A673 (cell line): ENCODE measurements at regions not wholly inside any gene's neighbourhood (a gene's known extent, or its start where the extent isn't known, plus 50 kb on each side); places are given as distances from the start of the nearest gene placed in this dataset.

Source experiments
- BruUV-seq: library from RNA; stranded (reverse); fragments of 400-500 nt; replicated peaks from 2 replicates; lab custom pipeline; 2021; lab: Mats Ljungman, UMichigan
- CTCF ChIA-PET: fragments of 300-600 bp; sonication (Branson Sonifier 250); formaldehyde crosslinking; loops from one replicate; lab custom pipeline; 2022; ENCODE audit warnings: antibody characterized with exemption; lab: Charles Lee
- POLR2A ChIA-PET: fragments of 300-600 bp; sonication (Branson Sonifier 250); formaldehyde crosslinking; loops from one replicate; lab custom pipeline; 2022; ENCODE audit warnings: antibody characterized with exemption; ENCODE audit not compliant: low non-redundant PET; lab: Charles Lee
- DNase-seq: peaks from one replicate; pipeline ENCODE4 v3.0.0-alpha.2; 2015; ENCODE audit warnings: low spot score
- H3K27ac ChIP-seq: fragments of 200-600 bp; sonication (generic); 2 replicates; pipeline ENCODE4 v1.5.1; 2016; ENCODE audit warnings: mixed run types, low read depth, mild to moderate bottlenecking, mixed read lengths, antibody characterized with exemption, low read length; ENCODE audit not compliant: poor library complexity, severe bottlenecking
- H3K27me3 ChIP-seq: fragments of 200-600 bp; sonication (generic); replicated peaks from 2 replicates; pipeline ENCODE4 v1.6.1; 2017; ENCODE audit warnings: mixed run types, low read depth, mild to moderate bottlenecking, mixed read lengths, antibody characterized with exemption, low read length; ENCODE audit not compliant: insufficient read depth, poor library complexity
- H3K36me3 ChIP-seq: fragments of 200-600 bp; sonication (generic); 2 replicates; pipeline ENCODE4 v1.6.1; 2016; ENCODE audit warnings: mixed run types, mild to moderate bottlenecking, mixed read lengths, antibody characterized with exemption, low read length; ENCODE audit not compliant: insufficient read depth, poor library complexity, severe bottlenecking
- H3K4me1 ChIP-seq: fragments of 200-600 bp; sonication (generic); 2 replicates; pipeline ENCODE4 v1.6.1; 2017; ENCODE audit warnings: mixed run types, mild to moderate bottlenecking, mixed read lengths, antibody characterized with exemption, low read length; ENCODE audit not compliant: insufficient read depth, poor library complexity, severe bottlenecking
- H3K4me3 ChIP-seq: fragments of 200-600 bp; sonication (generic); 2 replicates; pipeline ENCODE4 v1.5.1; 2016; ENCODE audit warnings: low read depth, mixed run types, mild to moderate bottlenecking, mixed read lengths, low read length; ENCODE audit not compliant: poor library complexity, severe bottlenecking
- H3K9me3 ChIP-seq: fragments of 200-600 bp; sonication (generic); 2 replicates; pipeline ENCODE4 v1.6.1; 2016; ENCODE audit warnings: mixed run types, low read depth, mild to moderate bottlenecking, mixed read lengths, antibody characterized with exemption, low read length; ENCODE audit not compliant: poor library complexity, severe bottlenecking
- EZH2 ChIP-seq: fragments of 200-600 bp; sonication (generic); IDR thresholded peaks from 2 replicates; pipeline ENCODE4 v1.6.1; 2017; ENCODE audit warnings: borderline replicate concordance, low read depth, mild to moderate bottlenecking, mixed read lengths, antibody characterized with exemption, low read length; ENCODE audit not compliant: poor library complexity, severe bottlenecking
- intact Hi-C: fragments of 100-400 bp; cut with micrococcal nuclease; formaldehyde crosslinking; loops from one replicate; pipeline ENCODE4 v1.10.0; 2022; ENCODE audit not compliant: unreplicated experiment
- TF ChIP-seq, protein P1 (sequence below): fragments of 300-800, 200-600 bp; sonication (generic); conservative IDR thresholded peaks from 2 replicates; pipeline ENCODE4 v1.5.1; 2017; ENCODE audit warnings: low read depth, mild to moderate bottlenecking, antibody characterized with exemption, low read length, moderate library complexity, mixed read lengths

DNA sequence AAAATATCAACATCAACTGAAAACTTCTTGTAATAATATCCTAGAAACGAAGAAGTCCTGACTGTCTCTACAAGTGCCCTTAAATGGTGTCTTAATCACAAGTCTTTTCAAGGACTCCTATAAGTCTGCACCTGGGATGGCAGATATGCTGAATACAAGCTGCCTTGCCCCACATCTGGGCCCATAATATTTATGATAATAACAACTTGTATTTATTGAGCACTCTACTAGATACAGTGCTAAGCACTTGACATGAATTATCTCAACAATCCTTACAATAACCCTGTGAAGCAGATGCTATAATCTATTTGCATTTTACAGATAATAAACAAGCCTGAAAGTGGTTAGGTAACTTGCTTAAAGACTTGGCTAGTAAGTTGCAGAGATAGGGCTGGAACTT, 78.0 kb upstream of the ZNF648 start:
- Histone ChIP-seq H3K27ac (no peak overlapping the region), H3K4me1 (no peaks in the 10 kb centered on the region), H3K4me3 (no peak overlapping the region), H3K9me3 (peaks cover 3% of the 10 kb centered on the region), H3K27me3 (peaks cover 7% of the 10 kb centered on the region), H3K36me3 (no peaks in the 10 kb centered on the region)
- DNase-seq, result no peak
- CTCF ChIA-PET, result no interaction called here
- intact Hi-C loops, result no loop called here
- POLR2A ChIA-PET, result no interaction called here
- BruUV-seq, result no TSS peak
- no peak for TF ChIP-seq EZH2
- TF ChIP-seq, protein P1, sequence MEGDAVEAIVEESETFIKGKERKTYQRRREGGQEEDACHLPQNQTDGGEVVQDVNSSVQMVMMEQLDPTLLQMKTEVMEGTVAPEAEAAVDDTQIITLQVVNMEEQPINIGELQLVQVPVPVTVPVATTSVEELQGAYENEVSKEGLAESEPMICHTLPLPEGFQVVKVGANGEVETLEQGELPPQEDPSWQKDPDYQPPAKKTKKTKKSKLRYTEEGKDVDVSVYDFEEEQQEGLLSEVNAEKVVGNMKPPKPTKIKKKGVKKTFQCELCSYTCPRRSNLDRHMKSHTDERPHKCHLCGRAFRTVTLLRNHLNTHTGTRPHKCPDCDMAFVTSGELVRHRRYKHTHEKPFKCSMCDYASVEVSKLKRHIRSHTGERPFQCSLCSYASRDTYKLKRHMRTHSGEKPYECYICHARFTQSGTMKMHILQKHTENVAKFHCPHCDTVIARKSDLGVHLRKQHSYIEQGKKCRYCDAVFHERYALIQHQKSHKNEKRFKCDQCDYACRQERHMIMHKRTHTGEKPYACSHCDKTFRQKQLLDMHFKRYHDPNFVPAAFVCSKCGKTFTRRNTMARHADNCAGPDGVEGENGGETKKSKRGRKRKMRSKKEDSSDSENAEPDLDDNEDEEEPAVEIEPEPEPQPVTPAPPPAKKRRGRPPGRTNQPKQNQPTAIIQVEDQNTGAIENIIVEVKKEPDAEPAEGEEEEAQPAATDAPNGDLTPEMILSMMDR, result no peak

- Histone ChIP-seq H3K4me1 (no peaks in the 10 kb centered on the region), H3K27me3 (peaks cover 7% of the 10 kb centered on the region), H3K9me3 (peaks cover 8% of the 10 kb centered on the region), H3K4me3 (no peak overlapping the region), H3K27ac (no peak overlapping the region), H3K36me3 (no peaks in the 10 kb centered on the region)
- TF ChIP-seq, protein P1, result no peak
- TF ChIP-seq EZH2, result no peak
- intact Hi-C loops, result no loop called here
- DNase-seq, result no peak
- ChIA-PET CTCF (no interaction called here), POLR2A (no interaction called here)
- no TSS peak for BruUV-seq
Observed at GRCh38 chr1:182137546-182137945, 76.0 kb upstream of the ZNF648 start.

DNA sequence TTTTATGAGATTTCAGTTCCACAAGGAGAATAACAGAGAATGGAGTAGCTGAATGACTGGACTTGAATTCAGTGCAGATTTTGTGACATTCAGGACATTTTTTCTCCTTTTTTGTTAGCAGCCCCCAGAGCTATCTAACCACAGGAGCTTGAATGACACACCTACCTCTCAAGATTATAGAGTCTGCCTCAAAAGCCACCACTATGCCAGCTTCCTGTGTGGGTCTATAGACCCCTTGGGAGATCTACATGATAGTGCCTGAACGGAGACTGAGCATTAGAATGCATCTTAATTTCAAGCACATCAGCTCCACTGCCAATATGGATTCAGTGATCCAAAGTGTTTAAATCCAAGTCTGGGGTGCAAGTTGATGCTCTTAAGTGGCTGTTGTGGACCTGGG, 74.4 kb upstream of the ZNF648 start:
- Histone ChIP-seq H3K4me3 (no peak overlapping the region), H3K36me3 (no peaks in the 10 kb centered on the region), H3K27me3 (peaks cover 7% of the 10 kb centered on the region), H3K9me3 (peaks cover 8% of the 10 kb centered on the region), H3K27ac (no peak overlapping the region), H3K4me1 (no peaks in the 10 kb centered on the region)
- BruUV-seq, result no TSS peak
- ChIA-PET CTCF (no interaction called here), POLR2A (no interaction called here)
- DNase-seq, result no peak
- no peak for TF ChIP-seq EZH2
- TF ChIP-seq, protein P1, result no peak
- intact Hi-C loops, result no loop called here
